RWPE1 (cell line): ENCODE measurements at regions not wholly inside any gene's neighbourhood (a gene's known extent, or its start where the extent isn't known, plus 50 kb on each side); places are given as distances from the start of the nearest gene placed in this dataset.

ENCODE experiments used
- CTCF ChIA-PET: fragments of 350-600 bp; sonication (Branson Sonifier 250); formaldehyde crosslinking; extraction: SDS; loops from one replicate; lab custom pipeline; 2021; lab: Yijun Ruan, JAX
- POLR2A ChIA-PET: fragments of 400-600 bp; formaldehyde crosslinking; extraction: SDS; loops from one replicate; lab custom pipeline; 2020; ENCODE audit warnings: antibody characterized with exemption; ENCODE audit not compliant: low non-redundant PET; lab: Yijun Ruan, JAX
- DNase-seq: peaks from one replicate; pipeline ENCODE4 v3.0.0; 2012; ENCODE audit warnings: low spot score
- H3K27ac ChIP-seq: fragments of 450-650 bp; 2 replicates; pipeline ENCODE4 v1.5.1; 2017
- CTCF ChIP-seq: fragments of 450-650 bp; conservative IDR thresholded peaks from 2 replicates; pipeline ENCODE4 v1.5.1; 2017; ENCODE audit warnings: low read depth, mild to moderate bottlenecking

GRCh38 chr6:10201606-10202510 lies 213.0 kb downstream of the TFAP2A start:
- peak; percentile 51 for DNase-seq
- no peak overlapping the region for H3K27ac ChIP-seq
- ChIA-PET POLR2A (no interaction called here), CTCF (interaction anchor here (1.4 kb wide), 1 partner anchor 199 kb away, joined by 3 read pairs; no protein-coding TSS in a partner anchor)
- TF ChIP-seq CTCF = no peak

- no peak for DNase-seq
- ChIA-PET CTCF (interaction anchor here (0.7 kb wide), 1 partner anchor 16 kb away, joined by 3 read pairs; no protein-coding TSS in a partner anchor), POLR2A (no interaction called here)
- TF ChIP-seq CTCF = no peak
- no peak overlapping the region for H3K27ac ChIP-seq
Measured at GRCh38 chr6:10196090-10196489, 218.8 kb downstream of the TFAP2A start.

- ChIA-PET POLR2A (no interaction called here), CTCF (no interaction called here)
- TF ChIP-seq CTCF = no peak
- peak overlapping the region; percentile 62; the same call in 1 of the 2 replicates for H3K27ac ChIP-seq
- peak; percentile 41 for DNase-seq
Measured at GRCh38 chr6:10194816-10195672, 219.8 kb downstream of the TFAP2A start.

GRCh38 chr6:10193321-10193720 lies 221.6 kb downstream of the TFAP2A start:
- CTCF ChIA-PET = interaction anchor here (0.5 to 0.7 kb wide), 2 partner anchors 317 to 1494 kb away, joined by 3 to 4 read pairs; no protein-coding TSS in a partner anchor
- POLR2A ChIA-PET = no interaction called here
- DNase-seq = no peak
- H3K27ac ChIP-seq = no peak overlapping the region
- no peak for TF ChIP-seq CTCF

GRCh38 chr6:10190042-10190441 lies 224.8 kb downstream of the TFAP2A start:
- DNase-seq = no peak
- ChIA-PET CTCF (interaction anchor here (0.8 kb wide), 1 partner anchor 105 kb away, joined by 4 read pairs; no protein-coding TSS in a partner anchor), POLR2A (no interaction called here)
- no peak overlapping the region for H3K27ac ChIP-seq
- no peak for TF ChIP-seq CTCF
